RWPE1 (cell line): ENCODE measurements at regions not wholly inside any gene's neighbourhood (a gene's known extent, or its start where the extent isn't known, plus 50 kb on each side); places are given as distances from the start of the nearest gene placed in this dataset.

Experiments
- CTCF ChIA-PET: fragments of 350-600 bp; sonication (Branson Sonifier 250); formaldehyde crosslinking; extraction: SDS; loops from one replicate; lab custom pipeline; 2021; lab: Yijun Ruan, JAX
- POLR2A ChIA-PET: fragments of 400-600 bp; formaldehyde crosslinking; extraction: SDS; loops from one replicate; lab custom pipeline; 2020; ENCODE audit warnings: antibody characterized with exemption; ENCODE audit not compliant: low non-redundant PET; lab: Yijun Ruan, JAX
- DNase-seq: peaks from one replicate; pipeline ENCODE4 v3.0.0; 2012; ENCODE audit warnings: low spot score
- H3K27ac ChIP-seq: fragments of 450-650 bp; 2 replicates; pipeline ENCODE4 v1.5.1; 2017
- CTCF ChIP-seq: fragments of 450-650 bp; conservative IDR thresholded peaks from 2 replicates; pipeline ENCODE4 v1.5.1; 2017; ENCODE audit warnings: low read depth, mild to moderate bottlenecking

GRCh38 chr7:155138204-155138603 lies 68.1 kb downstream of the HTR5A start:
- no peak for TF ChIP-seq CTCF
- CTCF ChIA-PET, result no interaction called here
- POLR2A ChIA-PET, result no interaction called here
- DNase-seq, result no peak
- H3K27ac ChIP-seq, result no peak overlapping the region

DNA sequence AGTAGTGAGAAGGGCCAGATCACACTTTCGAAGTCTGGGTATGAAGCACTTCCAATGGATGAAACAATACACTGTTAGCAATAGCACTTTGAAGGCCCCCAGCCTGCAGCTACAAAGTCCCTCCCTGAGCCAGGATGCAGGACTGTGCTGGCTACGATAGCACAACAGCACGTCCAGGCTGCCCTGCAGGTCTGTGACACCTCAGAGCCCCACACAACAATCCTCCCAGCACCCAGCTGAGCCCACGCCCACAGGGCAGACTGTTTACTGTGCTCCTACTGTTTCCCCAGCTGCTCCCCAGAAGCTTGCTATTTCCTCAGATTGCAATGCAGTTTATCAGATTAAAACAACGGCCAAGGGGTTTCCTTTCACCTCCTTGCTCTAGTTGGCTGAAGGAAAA lies 71.4 kb downstream of the HTR5A start:
- TF ChIP-seq CTCF, result no peak
- ChIA-PET CTCF (no interaction called here), POLR2A (no interaction called here)
- H3K27ac ChIP-seq, result no peak overlapping the region
- no peak for DNase-seq

DNA sequence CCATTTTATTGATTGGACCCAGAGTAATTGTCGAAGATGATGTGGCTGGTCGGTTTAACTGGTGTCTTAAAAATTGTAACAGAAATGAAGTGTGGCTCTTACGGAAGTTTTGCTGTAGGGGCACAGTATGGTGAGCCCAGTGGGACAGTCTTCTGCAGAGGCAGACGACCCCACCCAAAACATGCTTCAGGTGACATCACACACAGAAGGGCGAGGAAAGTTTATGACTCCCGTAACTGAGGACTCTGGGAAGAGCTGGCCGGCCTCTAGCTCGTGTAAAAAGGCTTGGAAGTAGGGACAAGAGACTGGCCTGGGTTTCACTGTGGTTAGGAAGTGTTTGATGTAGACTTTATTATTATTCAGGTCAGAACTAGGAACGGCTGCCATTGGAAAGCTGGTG lies 73.3 kb downstream of the HTR5A start:
- no peak for DNase-seq
- no peak overlapping the region for H3K27ac ChIP-seq
- no peak for TF ChIP-seq CTCF
- ChIA-PET CTCF (no interaction called here), POLR2A (no interaction called here)

DNA sequence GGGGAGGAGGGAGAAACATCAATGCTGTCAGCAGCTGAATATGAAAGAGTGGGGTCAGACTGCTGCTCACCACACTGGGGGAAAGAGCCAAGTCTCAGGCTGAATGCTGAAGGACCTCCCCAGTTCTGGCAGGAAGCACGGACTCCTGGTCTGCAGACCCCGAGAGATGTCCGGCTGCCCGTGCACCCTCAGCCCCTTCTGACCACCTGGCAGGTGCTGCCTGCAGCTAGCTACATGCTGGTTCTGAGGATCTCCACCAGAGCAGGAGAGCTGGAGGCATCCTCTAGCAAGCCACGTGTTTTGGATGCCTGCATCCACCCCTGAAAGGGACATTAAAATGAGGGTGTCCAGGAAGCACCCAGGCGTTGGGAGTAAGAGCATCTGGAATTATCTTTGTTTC lies 74.2 kb downstream of the HTR5A start:
- CTCF ChIA-PET, result no interaction called here
- no peak for DNase-seq
- no peak for TF ChIP-seq CTCF
- POLR2A ChIA-PET, result no interaction called here
- H3K27ac ChIP-seq, result no peak overlapping the region

DNA sequence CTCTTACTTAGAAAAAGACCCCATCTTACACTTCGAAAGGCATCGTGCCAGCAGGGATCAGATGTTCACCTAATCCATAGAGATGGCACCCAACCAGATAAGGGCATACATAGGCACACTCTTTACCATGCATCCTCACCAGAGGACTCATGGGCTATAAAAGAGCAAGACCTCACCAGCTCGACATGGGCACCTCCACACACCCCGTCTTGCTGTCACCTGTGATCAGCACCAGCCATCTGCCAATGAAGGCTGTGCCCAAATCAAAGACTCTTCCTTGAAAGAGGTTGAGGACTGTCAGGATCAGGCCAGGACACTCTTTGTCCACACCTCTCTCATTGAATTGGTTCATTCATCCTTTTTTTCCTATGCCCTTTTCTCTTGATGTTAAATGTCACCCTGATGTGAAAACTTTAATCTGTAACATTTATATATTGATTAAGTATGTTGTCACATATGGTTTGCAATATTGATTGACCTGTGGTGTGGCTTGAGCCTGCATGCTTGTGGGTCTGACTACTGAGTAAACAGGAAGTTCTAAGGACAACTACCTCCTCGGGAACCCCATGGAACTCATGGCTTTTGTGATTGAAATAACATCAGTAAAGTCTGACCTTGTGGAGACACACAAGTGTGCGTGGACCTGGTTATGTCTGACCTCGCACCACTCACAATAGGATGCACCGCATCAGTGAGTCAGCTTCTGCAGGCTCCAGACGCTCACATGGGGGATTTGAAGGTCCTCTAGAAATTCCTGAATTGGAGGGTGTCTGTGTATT lies 75.5 kb downstream of the HTR5A start:
- DNase-seq, result no peak
- POLR2A ChIA-PET, result no interaction called here
- H3K27ac ChIP-seq, result no peak overlapping the region
- TF ChIP-seq CTCF, result no peak
- CTCF ChIA-PET, result no interaction called here

GRCh38 chr7:155147172-155147571 lies 77.0 kb downstream of the HTR5A start:
- no peak for DNase-seq
- ChIA-PET POLR2A (no interaction called here), CTCF (interaction anchor here (0.6 kb wide), 1 partner anchor 126 kb away, joined by 3 read pairs; no protein-coding TSS in a partner anchor)
- no peak overlapping the region for H3K27ac ChIP-seq
- no peak for TF ChIP-seq CTCF
